ENCODE measurements at regions not wholly inside any gene's neighbourhood (a gene's known extent, or its start where the extent isn't known, plus 50 kb on each side); places are given as distances from the start of the nearest gene placed in this dataset.

DNA sequence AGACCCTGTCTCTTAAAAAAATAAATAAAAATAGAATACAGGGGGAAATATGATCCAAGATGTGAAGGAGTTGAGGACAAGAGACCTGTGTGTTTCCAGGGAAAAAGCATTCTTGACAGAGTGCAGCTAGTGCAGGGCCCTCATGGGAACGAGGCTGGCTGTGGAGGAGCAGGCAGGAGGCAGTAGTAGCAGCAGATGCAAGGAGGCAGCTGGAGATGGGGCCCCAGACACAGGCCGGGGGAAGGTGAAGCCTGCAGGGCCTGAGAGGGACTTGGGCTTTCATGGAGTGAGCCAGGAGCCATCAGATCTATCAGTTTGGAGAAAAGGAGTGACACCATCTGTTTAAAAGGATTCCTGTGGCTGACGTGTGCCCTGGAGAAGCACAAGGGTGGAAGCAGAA is 71.4 kb upstream of the ZNF438 start:
- Histone ChIP-seq H3K9me3 (no peaks in the 10 kb centered on the region), H3K27me3 (no peaks in the 10 kb centered on the region), H3K4me3 (no peak overlapping the region), H3K27ac (no peak overlapping the region), H3K36me3 (no peaks in the 10 kb centered on the region), H3K4me1 (ENCODE audit: insufficient read depth) (peaks cover 5% of the 10 kb centered on the region)
- WGBS, 3 donors, result 56 to 71% (median 71%) methylated on average over 3 of the region's 3 CpGs
- TF ChIP-seq POLR2A (IDR thresholded peaks at IDR 0.05) (no peak), EP300 (IDR thresholded peaks at IDR 0.05) (no peak)
- TF ChIP-seq, protein P1, sequence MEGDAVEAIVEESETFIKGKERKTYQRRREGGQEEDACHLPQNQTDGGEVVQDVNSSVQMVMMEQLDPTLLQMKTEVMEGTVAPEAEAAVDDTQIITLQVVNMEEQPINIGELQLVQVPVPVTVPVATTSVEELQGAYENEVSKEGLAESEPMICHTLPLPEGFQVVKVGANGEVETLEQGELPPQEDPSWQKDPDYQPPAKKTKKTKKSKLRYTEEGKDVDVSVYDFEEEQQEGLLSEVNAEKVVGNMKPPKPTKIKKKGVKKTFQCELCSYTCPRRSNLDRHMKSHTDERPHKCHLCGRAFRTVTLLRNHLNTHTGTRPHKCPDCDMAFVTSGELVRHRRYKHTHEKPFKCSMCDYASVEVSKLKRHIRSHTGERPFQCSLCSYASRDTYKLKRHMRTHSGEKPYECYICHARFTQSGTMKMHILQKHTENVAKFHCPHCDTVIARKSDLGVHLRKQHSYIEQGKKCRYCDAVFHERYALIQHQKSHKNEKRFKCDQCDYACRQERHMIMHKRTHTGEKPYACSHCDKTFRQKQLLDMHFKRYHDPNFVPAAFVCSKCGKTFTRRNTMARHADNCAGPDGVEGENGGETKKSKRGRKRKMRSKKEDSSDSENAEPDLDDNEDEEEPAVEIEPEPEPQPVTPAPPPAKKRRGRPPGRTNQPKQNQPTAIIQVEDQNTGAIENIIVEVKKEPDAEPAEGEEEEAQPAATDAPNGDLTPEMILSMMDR (IDR thresholded peaks at IDR 0.05), result no peak
- intact Hi-C loops (cut with DNase I), result no loop called here
- DNase-seq, result no peak

DNA sequence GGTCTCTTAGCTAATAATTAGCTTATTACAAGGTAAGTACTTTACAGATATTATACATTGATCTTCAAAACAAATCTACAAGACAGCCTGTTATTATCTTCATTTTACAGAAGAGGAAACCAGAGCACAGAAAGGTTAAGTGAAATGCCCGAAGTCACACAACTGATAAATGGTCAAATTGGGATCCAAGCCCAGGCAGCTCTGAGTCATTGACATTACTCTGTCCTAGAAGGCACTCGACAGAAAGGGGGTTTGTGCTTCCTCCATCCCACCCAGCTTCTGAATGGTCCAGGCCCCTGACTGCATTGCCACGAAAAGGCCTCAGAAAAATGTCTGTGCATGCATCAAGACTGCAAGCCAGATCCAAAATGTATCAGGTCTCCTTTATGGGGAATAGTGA is 81.3 kb upstream of the ZNF438 start:
- no peaks in the 10 kb centered on the region for H3K4me1 ChIP-seq (ENCODE audit: insufficient read depth)
- intact Hi-C loops (cut with DNase I), result no loop called here
- no peak overlapping the region for H3K27ac ChIP-seq
- H3K9me3 ChIP-seq, result no peaks in the 10 kb centered on the region
- TF ChIP-seq POLR2A (IDR thresholded peaks at IDR 0.05) (no peak), EP300 (IDR thresholded peaks at IDR 0.05) (no peak)
- TF ChIP-seq, protein P1 (IDR thresholded peaks at IDR 0.05), result no peak
- H3K27me3 ChIP-seq, result no peaks in the 10 kb centered on the region
- no peak overlapping the region for H3K4me3 ChIP-seq
- DNase-seq, result no peak
- WGBS, 3 donors, result 58 to 67% (median 65%) methylated on average over 3 of the region's 3 CpGs
- no peaks in the 10 kb centered on the region for H3K36me3 ChIP-seq

DNA sequence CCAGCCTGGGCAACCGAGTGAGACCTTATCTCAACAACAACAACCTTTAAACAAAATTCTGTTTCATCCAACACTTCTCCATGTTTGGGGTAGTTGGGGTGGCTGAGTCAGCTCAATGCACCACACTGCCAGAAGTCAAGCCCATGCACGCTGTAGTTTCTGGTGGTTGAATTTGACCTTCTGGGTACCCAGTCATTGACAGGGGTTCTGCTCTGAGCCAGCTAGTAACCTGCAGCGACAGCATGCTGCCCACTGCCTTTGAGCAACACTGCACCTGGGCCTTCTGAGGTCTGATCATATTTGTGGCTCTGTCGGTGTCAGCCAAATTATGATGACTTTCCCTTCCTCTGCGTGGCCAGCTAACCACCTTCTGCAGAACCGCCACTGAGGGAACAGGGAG is 84.6 kb upstream of the ZNF438 start:
- WGBS, 3 donors, result 85 to 96% (median 86%) methylated on average over 6 of the region's 6 CpGs
- Histone ChIP-seq H3K9me3 (no peaks in the 10 kb centered on the region), H3K4me1 (ENCODE audit: insufficient read depth) (peaks cover 2% of the 10 kb centered on the region), H3K36me3 (no peaks in the 10 kb centered on the region), H3K4me3 (no peak overlapping the region), H3K27me3 (no peaks in the 10 kb centered on the region), H3K27ac (no peak overlapping the region)
- TF ChIP-seq, protein P1 (IDR thresholded peaks at IDR 0.05), result no peak
- TF ChIP-seq POLR2A (IDR thresholded peaks at IDR 0.05), result no peak
- TF ChIP-seq EP300 (IDR thresholded peaks at IDR 0.05), result no peak
- intact Hi-C loops (cut with DNase I), result loop anchor here in 1 of 4 donors (5.0 kb wide), 1 partner anchor 281 kb away; no protein-coding TSS in a partner anchor
- no peak for DNase-seq

DNA sequence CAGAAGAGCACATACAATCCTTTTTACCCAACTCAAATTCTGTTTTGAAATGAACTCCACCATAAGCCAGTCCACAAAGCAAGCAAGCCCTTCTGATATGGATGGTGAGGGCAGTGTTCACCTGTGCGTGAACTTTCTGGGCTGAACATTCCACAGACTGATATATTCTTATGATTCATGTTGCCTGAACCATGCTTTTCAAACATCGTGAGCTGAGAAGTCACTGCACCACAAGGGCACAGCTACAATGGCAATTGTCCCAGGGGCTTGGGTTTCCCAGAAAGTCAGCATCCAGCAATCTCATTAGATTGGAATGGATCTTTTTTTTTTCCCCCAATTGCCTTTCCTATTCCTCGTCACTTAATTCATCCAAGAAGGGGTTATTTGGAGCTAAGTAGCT is 86.9 kb upstream of the ZNF438 start:
- TF ChIP-seq, protein P1 (IDR thresholded peaks at IDR 0.05), result no peak
- TF ChIP-seq EP300 (IDR thresholded peaks at IDR 0.05), result no peak
- no peak for TF ChIP-seq POLR2A (IDR thresholded peaks at IDR 0.05)
- no peaks in the 10 kb centered on the region for H3K9me3 ChIP-seq
- H3K4me1 ChIP-seq (ENCODE audit: insufficient read depth), result peaks cover 3% of the 10 kb centered on the region
- no peaks in the 10 kb centered on the region for H3K36me3 ChIP-seq
- no peak for DNase-seq
- no peak overlapping the region for H3K4me3 ChIP-seq
- no peak overlapping the region for H3K27ac ChIP-seq
- H3K27me3 ChIP-seq, result no peaks in the 10 kb centered on the region
- 64 to 73% (median 68%) methylated on average over 3 of the region's 3 CpGs for WGBS, 3 donors
- intact Hi-C loops (cut with DNase I), result loop anchor here in 1 of 4 donors (5.0 kb wide), 1 partner anchor 279 kb away; no protein-coding TSS in a partner anchor

All from ovary (tissue), 7 donors.